GM12864 (cell line): ENCODE measurements at regions not wholly inside any gene's neighbourhood (a gene's known extent, or its start where the extent isn't known, plus 50 kb on each side); places are given as distances from the start of the nearest gene placed in this dataset.

ENCODE experiments used
- DNase-seq: peaks from one replicate; pipeline ENCODE4 v3.0.0-alpha.2; 2011; ENCODE audit warnings: low read depth
- H3K4me3 ChIP-seq: 2 replicates; pipeline ENCODE4 v1.5.1; 2011; ENCODE audit warnings: mild to moderate bottlenecking, low read depth, low read length, control low read depth
- CTCF ChIP-seq: IDR thresholded peaks from 2 replicates; pipeline ENCODE4 v1.5.1; 2011; ENCODE audit warnings: low read depth, mild to moderate bottlenecking, moderate library complexity, low read length, control low read depth, inconsistent platforms; ENCODE audit errors: missing control alignments

- H3K4me3 ChIP-seq, result no peak overlapping the region
- no peak for TF ChIP-seq CTCF
- DNase-seq, result no peak
Observed at GRCh38 chr22:22156348-22156715, 88.3 kb upstream of the VPREB1 start.

- no peak for TF ChIP-seq CTCF
- no peak overlapping the region for H3K4me3 ChIP-seq
- DNase-seq, result no peak
Observed at GRCh38 chr22:22155607-22156006, 89.0 kb upstream of the VPREB1 start.

- DNase-seq, result no peak
- TF ChIP-seq CTCF, result no peak
Observed at GRCh38 chr22:22155146-22155545, 89.4 kb upstream of the VPREB1 start.

GRCh38 chr22:22154040-22154439, 90.5 kb upstream of the VPREB1 start:
- DNase-seq, result no peak
- no peak overlapping the region for H3K4me3 ChIP-seq
- no peak for TF ChIP-seq CTCF

More at GRCh38 chr22:22155146-22155545, 89.4 kb upstream of the VPREB1 start:
- H3K4me3 ChIP-seq, result no peak overlapping the region

- H3K4me3 ChIP-seq, result no peak overlapping the region
- DNase-seq, result no peak
- TF ChIP-seq CTCF, result no peak
Observed at GRCh38 chr22:22151308-22151707, 93.3 kb upstream of the VPREB1 start.

- TF ChIP-seq CTCF, result no peak
- no peak for DNase-seq
- H3K4me3 ChIP-seq, result no peak overlapping the region
Observed at GRCh38 chr22:22150457-22150856, 94.1 kb upstream of the VPREB1 start.

GRCh38 chr22:22148905-22149304, 95.7 kb upstream of the VPREB1 start:
- H3K4me3 ChIP-seq, result no peak overlapping the region
- no peak for TF ChIP-seq CTCF
- DNase-seq, result no peak
